Stimulated activated CD8-positive, alpha-beta memory T cell treated with anti-CD3 and anti-CD28 coated beads, Interleukin-4, amount 100 ng/mL, for 24 hours (primary cell): ENCODE measurements at regions not wholly inside any gene's neighbourhood (a gene's known extent, or its start where the extent isn't known, plus 50 kb on each side); places are given as distances from the start of the nearest gene placed in this dataset.
A peak's percentile ranks its signal among the peaks of the same experiment; 100 is the strongest.
"Not testable (repeated sequence)": the region's sequence is repeated elsewhere in the genome, so short reads cannot be mapped to it uniquely, and the experiment has no call there.

ENCODE experiments used
- DNase-seq: peaks from one replicate; pipeline ENCODE4 v3.0.0-alpha.2; 2020; ENCODE audit warnings: low read depth

- not testable (repeated sequence) for DNase-seq
These were observed 914.7 kb downstream of the FOXD4L5 start for GRCh38 chr9:64370344-64370743.

GRCh38 chr9:64369644-64370043, 915.4 kb downstream of the FOXD4L5 start:
- DNase-seq: not testable (repeated sequence)

GRCh38 chr9:64369114-64369513, 915.9 kb downstream of the FOXD4L5 start:
- DNase-seq: peak; percentile 65

- DNase-seq: not testable (repeated sequence)
These were observed 916.4 kb downstream of the FOXD4L5 start for GRCh38 chr9:64368644-64368942.

- not testable (repeated sequence) for DNase-seq
These were observed 917.0 kb downstream of the FOXD4L5 start for GRCh38 chr9:64367826-64368643.
